ENCODE measurements at regions not wholly inside any gene's neighbourhood (a gene's known extent, or its start where the extent isn't known, plus 50 kb on each side); places are given as distances from the start of the nearest gene placed in this dataset.

- H3K4me3 ChIP-seq: no peak overlapping the region
- intact Hi-C loops (cut with DNase I): no loop called here
- no peaks in the 10 kb centered on the region for H3K27me3 ChIP-seq
- no peak overlapping the region for H3K27ac ChIP-seq
- peaks cover 0 to 4% (median 0%) of the 10 kb centered on the region in 11 donors for H3K9me3 ChIP-seq
- DNase-seq (no peak), ATAC-seq (no peak)
- no peaks in the 10 kb centered on the region for H3K36me3 ChIP-seq
- no peaks in the 10 kb centered on the region for H3K4me1 ChIP-seq
- TF ChIP-seq CTCF (IDR thresholded peaks at IDR 0.05): no peak
- 78 to 87% methylated on average over 4 of the region's 4 CpGs for WGBS, 2 donors
These were observed 480.4 kb upstream of the TUSC1 start for GRCh38 chr9:26158631-26159150.

- no peak overlapping the region for H3K4me3 ChIP-seq
- peaks cover 0 to 4% (median 0%) of the 10 kb centered on the region in 11 donors for H3K9me3 ChIP-seq
- ATAC-seq (no peak), DNase-seq (no peak)
- no peaks in the 10 kb centered on the region for H3K27me3 ChIP-seq
- H3K36me3 ChIP-seq: no peaks in the 10 kb centered on the region
- TF ChIP-seq CTCF (IDR thresholded peaks at IDR 0.05): no peak
- intact Hi-C loops (cut with DNase I): no loop called here
- H3K27ac ChIP-seq: no peak overlapping the region
- H3K4me1 ChIP-seq: no peaks in the 10 kb centered on the region
- 76 to 77% methylated on average over 5 of the region's 5 CpGs for WGBS, 2 donors
These were observed 479.2 kb upstream of the TUSC1 start for GRCh38 chr9:26157411-26157810.

- intact Hi-C loops (cut with DNase I): no loop called here
- H3K4me1 ChIP-seq: no peaks in the 10 kb centered on the region
- H3K36me3 ChIP-seq: no peaks in the 10 kb centered on the region
- H3K27me3 ChIP-seq: no peaks in the 10 kb centered on the region
- DNase-seq: no peak
- WGBS, 2 donors: 89 to 92% methylated on average over 2 of the region's 2 CpGs
- H3K27ac ChIP-seq: no peak overlapping the region
- ATAC-seq: no peak
- H3K9me3 ChIP-seq: no peaks in the 10 kb centered on the region
- TF ChIP-seq CTCF (IDR thresholded peaks at IDR 0.05): no peak
- no peak overlapping the region for H3K4me3 ChIP-seq
These were observed 474.1 kb upstream of the TUSC1 start for GRCh38 chr9:26152350-26152749.

GRCh38 chr9:26148128-26148527 is 469.9 kb upstream of the TUSC1 start:
- no peaks in the 10 kb centered on the region for H3K4me1 ChIP-seq
- no peak for TF ChIP-seq CTCF (IDR thresholded peaks at IDR 0.05)
- H3K36me3 ChIP-seq: no peaks in the 10 kb centered on the region
- DNase-seq (no peak), ATAC-seq (no peak)
- no peaks in the 10 kb centered on the region for H3K27me3 ChIP-seq
- no peak overlapping the region for H3K4me3 ChIP-seq
- H3K9me3 ChIP-seq: peaks cover 0 to 3% (median 0%) of the 10 kb centered on the region in 11 donors
- WGBS, 2 donors: 60 to 66% methylated on average over 2 of the region's 2 CpGs
- intact Hi-C loops (cut with DNase I): no loop called here
- no peak overlapping the region for H3K27ac ChIP-seq
